Astrocyte (in vitro differentiated cells and primary cell): ENCODE measurements at regions not wholly inside any gene's neighbourhood (a gene's known extent, or its start where the extent isn't known, plus 50 kb on each side); places are given as distances from the start of the nearest gene placed in this dataset.

Experiments used
- CTCF ChIP-seq: IDR thresholded peaks from 2 replicates; pipeline ENCODE4 v1.5.1; 2011; ENCODE audit warnings: low read depth, mild to moderate bottlenecking, inconsistent platforms, low read length, moderate library complexity; ENCODE audit not compliant: insufficient read depth
- EZH2 ChIP-seq: IDR thresholded peaks from 2 replicates; pipeline ENCODE4 v1.6.1; 2012; ENCODE audit warnings: mild to moderate bottlenecking, low read length, inconsistent platforms; ENCODE audit not compliant: insufficient read depth

- no peak for TF ChIP-seq CTCF
- TF ChIP-seq EZH2: no peak
Observed at GRCh38 chr9:95580812-95581761, 64.3 kb upstream of the PTCH1 start.
